SK-N-SH treated with all-trans-retinoic acid at 6 μM for 48 hours (cell line): ENCODE measurements at regions not wholly inside any gene's neighbourhood (a gene's known extent, or its start where the extent isn't known, plus 50 kb on each side); places are given as distances from the start of the nearest gene placed in this dataset.

Experiments used
- ATAC-seq: fragments of 200-7000 bp; cut with Tn5 transposase; 3 replicates; pipeline ENCODE4 v1.9.1; 2020; ENCODE audit warnings: mild to moderate bottlenecking, moderate library complexity
- ARNTL ChIP-seq: fragments of 450-650 bp; formaldehyde crosslinking; IDR thresholded peaks from 2 replicates; pipeline ENCODE4 v1.5.0; 2020; ENCODE audit warnings: low read depth, mild to moderate bottlenecking, moderate library complexity, borderline replicate concordance
- BACH2 ChIP-seq: fragments of 250-450 bp; sonication (Bioruptor Pico); IDR thresholded peaks from 2 replicates; pipeline ENCODE4 v1.9.0; 2021; ENCODE audit warnings: mild to moderate bottlenecking, borderline replicate concordance
- ESRRG ChIP-seq: fragments of 250-450 bp; sonication (Bioruptor Pico); IDR thresholded peaks from 2 replicates; pipeline ENCODE4 v1.6.1; 2021; ENCODE audit warnings: mild to moderate bottlenecking
- GLIS3 ChIP-seq: fragments of 250-450 bp; sonication (Bioruptor Pico); IDR thresholded peaks from 2 replicates; pipeline ENCODE4 v1.5.0; 2020; ENCODE audit warnings: mild to moderate bottlenecking, moderate library complexity
- ISL1 ChIP-seq: fragments of 250-450 bp; sonication (Bioruptor Pico); IDR thresholded peaks from 2 replicates; pipeline ENCODE4 v2.1.2; 2022; ENCODE audit warnings: mild to moderate bottlenecking, moderate library complexity
- OSR1 ChIP-seq: fragments of 250-450 bp; sonication (Bioruptor Pico); IDR thresholded peaks from 2 replicates; pipeline ENCODE4 v1.8.0; 2022; ENCODE audit warnings: moderate library complexity, mild to moderate bottlenecking, inconsistent platforms
- PPARA ChIP-seq: fragments of 250-450 bp; sonication (Bioruptor Pico); IDR thresholded peaks from 2 replicates; pipeline ENCODE4 v1.5.0; 2020; ENCODE audit warnings: mild to moderate bottlenecking, borderline replicate concordance
- RARB ChIP-seq: fragments of 250-450 bp; sonication (Bioruptor Pico); IDR thresholded peaks from 2 replicates; pipeline ENCODE4 v1.8.0; 2021; ENCODE audit warnings: mild to moderate bottlenecking, moderate library complexity
- SNAI2 ChIP-seq: fragments of 250-450 bp; sonication (Bioruptor Pico); IDR thresholded peaks from 2 replicates; pipeline ENCODE4 v1.5.0; 2020; ENCODE audit warnings: mild to moderate bottlenecking, moderate library complexity
- TCF4 ChIP-seq: fragments of 250-450 bp; sonication (Bioruptor Pico); IDR thresholded peaks from 2 replicates; pipeline ENCODE4 v1.8.0; 2021; ENCODE audit warnings: mild to moderate bottlenecking, moderate library complexity, borderline replicate concordance
- TSHZ2 ChIP-seq: fragments of 250-450 bp; sonication (Bioruptor Pico); IDR thresholded peaks from 2 replicates; pipeline ENCODE4 v1.5.0; 2020; ENCODE audit warnings: mild to moderate bottlenecking, moderate library complexity
- ZC3H10 ChIP-seq: fragments of 250-450 bp; sonication (Bioruptor Pico); IDR thresholded peaks from 2 replicates; pipeline ENCODE4 v1.5.1; 2021; ENCODE audit warnings: mild to moderate bottlenecking, moderate library complexity
- ZFP30 ChIP-seq: fragments of 450-650 bp; formaldehyde crosslinking; IDR thresholded peaks from 2 replicates; pipeline ENCODE4 v1.5.0; 2022; ENCODE audit warnings: mild to moderate bottlenecking, moderate library complexity
- ZNF565 ChIP-seq: fragments of 450-650 bp; formaldehyde crosslinking; conservative IDR thresholded peaks from 2 replicates; pipeline ENCODE4 v1.5.0; 2020; ENCODE audit warnings: low read depth, mild to moderate bottlenecking, moderate library complexity
- ZNF70 ChIP-seq: fragments of 450-650 bp; formaldehyde crosslinking; IDR thresholded peaks from 2 replicates; pipeline ENCODE4 v1.5.0; 2020; ENCODE audit warnings: mild to moderate bottlenecking, moderate library complexity
- ZNF8 ChIP-seq: fragments of 450-650 bp; formaldehyde crosslinking; IDR thresholded peaks from 2 replicates; pipeline ENCODE4 v1.5.0; 2020; ENCODE audit warnings: mild to moderate bottlenecking, moderate library complexity
- TF ChIP-seq, protein P1 (sequence below): fragments of 250-450 bp; sonication (Bioruptor Pico); IDR thresholded peaks from 2 replicates; pipeline ENCODE4 v1.5.1; 2021; ENCODE audit warnings: mild to moderate bottlenecking, moderate library complexity
- TF ChIP-seq, protein P2 (sequence below): fragments of 250-450 bp; sonication (Bioruptor Pico); IDR thresholded peaks from 2 replicates; pipeline ENCODE4 v1.8.0; 2021; ENCODE audit warnings: low read depth, mild to moderate bottlenecking, moderate library complexity, borderline replicate concordance
- TF ChIP-seq, protein P3 (sequence below): fragments of 250-450 bp; sonication (Bioruptor Pico); IDR thresholded peaks from 2 replicates; pipeline ENCODE4 v1.8.0; 2020; ENCODE audit warnings: mild to moderate bottlenecking, moderate library complexity, borderline replicate concordance
- TF ChIP-seq, protein P4 (sequence below): fragments of 250-450 bp; sonication (Bioruptor Pico); IDR thresholded peaks from 2 replicates; pipeline ENCODE4 v1.5.1; 2020; ENCODE audit warnings: low read depth, mild to moderate bottlenecking, moderate library complexity

- ATAC-seq = no peak
- TF ChIP-seq ZNF70 (no peak), PPARA (no peak), OSR1 (CRISPR knock-in tag) (no peak)
Observed at GRCh38 chr1:79460773-79461436, 454.4 kb upstream of the ADGRL4 start.

DNA sequence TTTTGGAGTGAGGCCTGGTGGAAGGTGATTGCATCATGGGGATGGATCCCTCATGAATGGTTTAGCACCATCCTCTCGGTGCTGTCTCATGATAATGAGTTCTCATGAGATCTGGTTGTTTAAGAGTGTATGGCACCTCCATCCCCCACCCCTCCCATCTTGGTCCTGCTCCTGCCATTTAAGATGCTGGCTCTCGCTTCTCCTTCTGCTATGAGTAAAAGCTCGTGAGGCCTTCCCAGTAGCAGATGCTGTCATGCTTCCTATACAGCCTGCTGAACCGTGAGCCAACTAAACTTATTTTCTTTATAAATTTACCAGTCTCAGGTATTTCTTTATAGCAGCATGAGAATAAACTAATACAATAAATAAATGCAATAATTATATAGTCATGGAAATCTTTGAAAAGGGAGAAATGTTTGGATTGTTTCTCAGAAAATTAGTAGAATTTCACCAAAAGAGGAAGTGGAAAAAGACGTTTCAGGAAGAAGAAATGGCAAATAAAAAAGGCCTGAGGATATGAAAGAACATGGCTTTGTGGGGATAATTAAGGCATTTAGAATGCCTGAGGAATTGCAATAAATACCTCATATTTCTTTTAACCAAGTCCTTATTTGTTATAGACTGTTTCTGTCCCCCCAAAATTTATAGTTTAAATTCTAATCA lies 451.2 kb upstream of the ADGRL4 start:
- no peak for TF ChIP-seq ZNF8 (CRISPR knock-in tag)
- no peak for TF ChIP-seq ESRRG (CRISPR knock-in tag)
- TF ChIP-seq, protein P1, sequence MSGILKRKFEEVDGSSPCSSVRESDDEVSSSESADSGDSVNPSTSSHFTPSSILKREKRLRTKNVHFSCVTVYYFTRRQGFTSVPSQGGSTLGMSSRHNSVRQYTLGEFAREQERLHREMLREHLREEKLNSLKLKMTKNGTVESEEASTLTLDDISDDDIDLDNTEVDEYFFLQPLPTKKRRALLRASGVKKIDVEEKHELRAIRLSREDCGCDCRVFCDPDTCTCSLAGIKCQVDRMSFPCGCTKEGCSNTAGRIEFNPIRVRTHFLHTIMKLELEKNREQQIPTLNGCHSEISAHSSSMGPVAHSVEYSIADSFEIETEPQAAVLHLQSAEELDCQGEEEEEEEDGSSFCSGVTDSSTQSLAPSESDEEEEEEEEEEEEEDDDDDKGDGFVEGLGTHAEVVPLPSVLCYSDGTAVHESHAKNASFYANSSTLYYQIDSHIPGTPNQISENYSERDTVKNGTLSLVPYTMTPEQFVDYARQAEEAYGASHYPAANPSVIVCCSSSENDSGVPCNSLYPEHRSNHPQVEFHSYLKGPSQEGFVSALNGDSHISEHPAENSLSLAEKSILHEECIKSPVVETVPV = no peak
- TF ChIP-seq TCF4 (CRISPR knock-in tag) = no peak
- no peak for TF ChIP-seq BACH2 (CRISPR knock-in tag)
- TF ChIP-seq ARNTL (CRISPR knock-in tag) = no peak
- no peak for TF ChIP-seq ISL1 (CRISPR knock-in tag)
- TF ChIP-seq ZFP30 (CRISPR knock-in tag) = no peak
- TF ChIP-seq ZC3H10 (CRISPR knock-in tag) = no peak
- TF ChIP-seq RARB (CRISPR knock-in tag) = no peak
- TF ChIP-seq GLIS3 (CRISPR knock-in tag) = no peak
- no peak for TF ChIP-seq PPARA
- TF ChIP-seq, protein P2, sequence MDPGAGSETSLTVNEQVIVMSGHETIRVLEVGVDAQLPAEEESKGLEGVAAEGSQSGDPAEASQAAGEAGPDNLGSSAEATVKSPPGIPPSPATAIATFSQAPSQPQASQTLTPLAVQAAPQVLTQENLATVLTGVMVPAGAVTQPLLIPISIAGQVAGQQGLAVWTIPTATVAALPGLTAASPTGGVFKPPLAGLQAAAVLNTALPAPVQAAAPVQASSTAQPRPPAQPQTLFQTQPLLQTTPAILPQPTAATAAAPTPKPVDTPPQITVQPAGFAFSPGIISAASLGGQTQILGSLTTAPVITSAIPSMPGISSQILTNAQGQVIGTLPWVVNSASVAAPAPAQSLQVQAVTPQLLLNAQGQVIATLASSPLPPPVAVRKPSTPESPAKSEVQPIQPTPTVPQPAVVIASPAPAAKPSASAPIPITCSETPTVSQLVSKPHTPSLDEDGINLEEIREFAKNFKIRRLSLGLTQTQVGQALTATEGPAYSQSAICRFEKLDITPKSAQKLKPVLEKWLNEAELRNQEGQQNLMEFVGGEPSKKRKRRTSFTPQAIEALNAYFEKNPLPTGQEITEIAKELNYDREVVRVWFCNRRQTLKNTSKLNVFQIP (CRISPR knock-in tag) = no peak
- no peak for ATAC-seq

GRCh38 chr1:79448426-79448825 lies 441.9 kb upstream of the ADGRL4 start:
- TF ChIP-seq BACH2 (CRISPR knock-in tag) = no peak
- TF ChIP-seq, protein P1 = no peak
- TF ChIP-seq TCF4 (CRISPR knock-in tag) = no peak
- TF ChIP-seq, protein P3, sequence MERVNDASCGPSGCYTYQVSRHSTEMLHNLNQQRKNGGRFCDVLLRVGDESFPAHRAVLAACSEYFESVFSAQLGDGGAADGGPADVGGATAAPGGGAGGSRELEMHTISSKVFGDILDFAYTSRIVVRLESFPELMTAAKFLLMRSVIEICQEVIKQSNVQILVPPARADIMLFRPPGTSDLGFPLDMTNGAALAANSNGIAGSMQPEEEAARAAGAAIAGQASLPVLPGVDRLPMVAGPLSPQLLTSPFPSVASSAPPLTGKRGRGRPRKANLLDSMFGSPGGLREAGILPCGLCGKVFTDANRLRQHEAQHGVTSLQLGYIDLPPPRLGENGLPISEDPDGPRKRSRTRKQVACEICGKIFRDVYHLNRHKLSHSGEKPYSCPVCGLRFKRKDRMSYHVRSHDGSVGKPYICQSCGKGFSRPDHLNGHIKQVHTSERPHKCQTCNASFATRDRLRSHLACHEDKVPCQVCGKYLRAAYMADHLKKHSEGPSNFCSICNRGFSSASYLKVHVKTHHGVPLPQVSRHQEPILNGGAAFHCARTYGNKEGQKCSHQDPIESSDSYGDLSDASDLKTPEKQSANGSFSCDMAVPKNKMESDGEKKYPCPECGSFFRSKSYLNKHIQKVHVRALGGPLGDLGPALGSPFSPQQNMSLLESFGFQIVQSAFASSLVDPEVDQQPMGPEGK = no peak
- TF ChIP-seq GLIS3 (CRISPR knock-in tag) = no peak
- no peak for TF ChIP-seq ZFP30 (CRISPR knock-in tag)
- TF ChIP-seq RARB (CRISPR knock-in tag) = no peak
- TF ChIP-seq TSHZ2 (CRISPR knock-in tag) = no peak
- no peak for TF ChIP-seq SNAI2 (CRISPR knock-in tag)
- TF ChIP-seq ZNF8 (CRISPR knock-in tag) = no peak
- no peak for TF ChIP-seq ESRRG (CRISPR knock-in tag)
- TF ChIP-seq ZC3H10 (CRISPR knock-in tag) = no peak
- TF ChIP-seq, protein P4, sequence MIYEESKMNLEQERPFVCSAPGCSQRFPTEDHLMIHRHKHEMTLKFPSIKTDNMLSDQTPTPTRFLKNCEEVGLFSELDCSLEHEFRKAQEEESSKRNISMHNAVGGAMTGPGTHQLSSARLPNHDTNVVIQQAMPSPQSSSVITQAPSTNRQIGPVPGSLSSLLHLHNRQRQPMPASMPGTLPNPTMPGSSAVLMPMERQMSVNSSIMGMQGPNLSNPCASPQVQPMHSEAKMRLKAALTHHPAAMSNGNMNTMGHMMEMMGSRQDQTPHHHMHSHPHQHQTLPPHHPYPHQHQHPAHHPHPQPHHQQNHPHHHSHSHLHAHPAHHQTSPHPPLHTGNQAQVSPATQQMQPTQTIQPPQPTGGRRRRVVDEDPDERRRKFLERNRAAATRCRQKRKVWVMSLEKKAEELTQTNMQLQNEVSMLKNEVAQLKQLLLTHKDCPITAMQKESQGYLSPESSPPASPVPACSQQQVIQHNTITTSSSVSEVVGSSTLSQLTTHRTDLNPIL (CRISPR knock-in tag) = no peak
- no peak for TF ChIP-seq ARNTL (CRISPR knock-in tag)
- TF ChIP-seq OSR1 (CRISPR knock-in tag) = no peak
- no peak for TF ChIP-seq ZNF565 (CRISPR knock-in tag)
- no peak for TF ChIP-seq ZNF70
- TF ChIP-seq, protein P2 (CRISPR knock-in tag) = no peak
- ATAC-seq = no peak
